Astrocyte (in vitro differentiated cells and primary cell): ENCODE measurements at regions not wholly inside any gene's neighbourhood (a gene's known extent, or its start where the extent isn't known, plus 50 kb on each side); places are given as distances from the start of the nearest gene placed in this dataset.

Experiments
- DNase-seq: peaks from one replicate; pipeline ENCODE4 v3.0.0-alpha.2; 2010; ENCODE audit warnings: low read depth
- FAIRE-seq: peaks from 2 replicates; lab custom pipeline; 2011; peaks lifted over from hg19 to GRCh38; lab: Jason Lieb, UNC
- H2AFZ ChIP-seq: 2 replicates; pipeline ENCODE4 v1.6.0; 2012; ENCODE audit warnings: low read depth, low read length, inconsistent platforms
- H3K27ac ChIP-seq: 2 replicates; pipeline ENCODE4 v1.5.1; 2011; ENCODE audit warnings: low read depth, low read length, inconsistent platforms
- H3K27me3 ChIP-seq: 2 replicates; pipeline ENCODE4 v1.6.0; 2011; ENCODE audit warnings: low read length, inconsistent platforms; ENCODE audit not compliant: insufficient read depth
- H3K36me3 ChIP-seq: 2 replicates; pipeline ENCODE4 v1.5.1; 2011; ENCODE audit warnings: low read length, inconsistent platforms; ENCODE audit not compliant: insufficient read depth
- H3K4me1 ChIP-seq: 2 replicates; pipeline ENCODE4 v1.5.1; 2011; ENCODE audit warnings: low read length, inconsistent platforms; ENCODE audit not compliant: insufficient read depth
- H3K4me2 ChIP-seq: 2 replicates; pipeline ENCODE4 v1.6.0; 2012; ENCODE audit warnings: low read length, inconsistent platforms
- H3K4me3 ChIP-seq: 2 replicates; pipeline ENCODE4 v1.5.1; 2011; ENCODE audit warnings: low read depth, mild to moderate bottlenecking, low read length, inconsistent platforms; ENCODE audit not compliant: insufficient read depth
- H3K79me2 ChIP-seq: 2 replicates; pipeline ENCODE4 v1.6.0; 2012; ENCODE audit warnings: mild to moderate bottlenecking, low read length, inconsistent platforms; ENCODE audit not compliant: insufficient read depth
- H3K9ac ChIP-seq: 2 replicates; pipeline ENCODE4 v1.6.0; 2012; ENCODE audit warnings: mild to moderate bottlenecking, low read length, inconsistent platforms
- H3K9me3 ChIP-seq: 2 replicates; pipeline ENCODE4 v1.5.1; 2012; ENCODE audit warnings: low read depth, mild to moderate bottlenecking, low read length, inconsistent platforms; ENCODE audit not compliant: insufficient read depth
- H4K20me1 ChIP-seq: 2 replicates; pipeline ENCODE4 v1.6.0; 2012; ENCODE audit warnings: low read length, inconsistent platforms; ENCODE audit not compliant: insufficient read depth
- H3K27ac Mint-ChIP-seq: one replicate; pipeline ENCODE4 v1.8.0; 2021; ENCODE audit warnings: mild to moderate bottlenecking, mixed read lengths; ENCODE audit not compliant: unreplicated experiment
- H3K27me3 Mint-ChIP-seq: one replicate; pipeline ENCODE4 v1.8.0; 2021; ENCODE audit warnings: low read depth, mixed read lengths; ENCODE audit not compliant: unreplicated experiment
- H3K36me3 Mint-ChIP-seq: one replicate; pipeline ENCODE4 v1.8.0; 2021; ENCODE audit warnings: low read depth, mixed read lengths; ENCODE audit not compliant: unreplicated experiment
- H3K4me1 Mint-ChIP-seq: one replicate; pipeline ENCODE4 v1.8.0; 2021; ENCODE audit warnings: low read depth, mixed read lengths; ENCODE audit not compliant: unreplicated experiment
- H3K4me3 Mint-ChIP-seq: one replicate; pipeline ENCODE4 v1.8.0; 2021; ENCODE audit warnings: mild to moderate bottlenecking, moderate library complexity, mixed read lengths; ENCODE audit not compliant: unreplicated experiment
- H3K9me3 Mint-ChIP-seq: one replicate; pipeline ENCODE4 v1.8.0; 2021; ENCODE audit warnings: mild to moderate bottlenecking, mixed read lengths; ENCODE audit not compliant: unreplicated experiment
- EZH2 ChIP-seq: IDR thresholded peaks from 2 replicates; pipeline ENCODE4 v1.6.1; 2012; ENCODE audit warnings: mild to moderate bottlenecking, low read length, inconsistent platforms; ENCODE audit not compliant: insufficient read depth
- TF ChIP-seq, protein P1 (sequence below): IDR thresholded peaks from 2 replicates; pipeline ENCODE4 v1.5.1; 2011; ENCODE audit warnings: low read depth, mild to moderate bottlenecking, inconsistent platforms, low read length, moderate library complexity; ENCODE audit not compliant: insufficient read depth

DNA sequence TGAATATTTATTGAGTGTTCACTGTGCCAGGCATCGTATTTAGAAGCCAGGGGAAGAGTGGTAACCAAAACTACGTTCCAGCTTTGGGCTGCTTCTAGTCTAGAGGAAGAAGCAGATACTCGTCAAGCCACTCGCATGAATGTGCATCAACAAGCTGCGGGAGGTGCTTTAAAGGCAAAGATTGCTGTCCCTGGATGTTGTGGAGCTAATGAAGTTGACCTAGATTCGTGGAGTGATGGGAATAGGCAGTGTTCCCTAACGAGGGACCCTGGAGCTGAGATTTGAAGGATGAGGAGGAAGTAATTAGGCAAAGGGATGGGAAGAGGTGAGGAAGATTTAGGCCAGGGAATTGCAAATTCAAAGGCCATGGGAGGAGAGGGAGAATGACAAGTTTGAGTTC lies 118.9 kb downstream of the TMEM170B start:
- TF ChIP-seq EZH2 = no peak
- TF ChIP-seq, protein P1, sequence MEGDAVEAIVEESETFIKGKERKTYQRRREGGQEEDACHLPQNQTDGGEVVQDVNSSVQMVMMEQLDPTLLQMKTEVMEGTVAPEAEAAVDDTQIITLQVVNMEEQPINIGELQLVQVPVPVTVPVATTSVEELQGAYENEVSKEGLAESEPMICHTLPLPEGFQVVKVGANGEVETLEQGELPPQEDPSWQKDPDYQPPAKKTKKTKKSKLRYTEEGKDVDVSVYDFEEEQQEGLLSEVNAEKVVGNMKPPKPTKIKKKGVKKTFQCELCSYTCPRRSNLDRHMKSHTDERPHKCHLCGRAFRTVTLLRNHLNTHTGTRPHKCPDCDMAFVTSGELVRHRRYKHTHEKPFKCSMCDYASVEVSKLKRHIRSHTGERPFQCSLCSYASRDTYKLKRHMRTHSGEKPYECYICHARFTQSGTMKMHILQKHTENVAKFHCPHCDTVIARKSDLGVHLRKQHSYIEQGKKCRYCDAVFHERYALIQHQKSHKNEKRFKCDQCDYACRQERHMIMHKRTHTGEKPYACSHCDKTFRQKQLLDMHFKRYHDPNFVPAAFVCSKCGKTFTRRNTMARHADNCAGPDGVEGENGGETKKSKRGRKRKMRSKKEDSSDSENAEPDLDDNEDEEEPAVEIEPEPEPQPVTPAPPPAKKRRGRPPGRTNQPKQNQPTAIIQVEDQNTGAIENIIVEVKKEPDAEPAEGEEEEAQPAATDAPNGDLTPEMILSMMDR = no peak
- Histone ChIP-seq H3K36me3 (no peaks in the 10 kb centered on the region), H3K79me2 (no peaks in the 10 kb centered on the region), H3K4me2 (no peak overlapping the region), H2AFZ (no peak overlapping the region), H3K9me3 (no peaks in the 10 kb centered on the region), H3K4me1 (peaks cover 34% of the 10 kb centered on the region), H3K4me3 (no peak overlapping the region), H3K9ac (no peak overlapping the region), H4K20me1 (no peaks in the 10 kb centered on the region), H3K27ac (no peak overlapping the region), H3K27me3 (no peaks in the 10 kb centered on the region)
- H3K4me3 Mint-ChIP-seq = no peak overlapping the region
- DNase-seq (no peak), FAIRE-seq (no peak)
- no peaks in the 10 kb centered on the region for H3K36me3 Mint-ChIP-seq
- peaks cover 6% of the 10 kb centered on the region for H3K9me3 Mint-ChIP-seq
- H3K27me3 Mint-ChIP-seq = no peaks in the 10 kb centered on the region
- H3K27ac Mint-ChIP-seq = peak overlapping the region; percentile 34
- H3K4me1 Mint-ChIP-seq = peaks cover 34% of the 10 kb centered on the region

- FAIRE-seq = no peak
These were observed 118.8 kb downstream of the ADTRP start for GRCh38 chr6:11659757-11660156.

GRCh38 chr6:11662323-11662722 lies 116.3 kb downstream of the ADTRP start:
- peaks cover 9% of the 10 kb centered on the region for H3K9me3 Mint-ChIP-seq
- DNase-seq (no peak), FAIRE-seq (no peak)
- H3K36me3 ChIP-seq = no peaks in the 10 kb centered on the region
- H3K79me2 ChIP-seq = no peaks in the 10 kb centered on the region
- H3K27me3 ChIP-seq = no peaks in the 10 kb centered on the region
- no peaks in the 10 kb centered on the region for H3K36me3 Mint-ChIP-seq
- no peak overlapping the region for H3K4me3 ChIP-seq
- no peaks in the 10 kb centered on the region for H3K4me1 Mint-ChIP-seq
- no peaks in the 10 kb centered on the region for H3K27me3 Mint-ChIP-seq
- H4K20me1 ChIP-seq = no peaks in the 10 kb centered on the region
- H3K27ac ChIP-seq = no peak overlapping the region
- no peak overlapping the region for H2AFZ ChIP-seq
- no peaks in the 10 kb centered on the region for H3K9me3 ChIP-seq
- H3K9ac ChIP-seq = no peak overlapping the region
- no peak overlapping the region for H3K27ac Mint-ChIP-seq
- H3K4me1 ChIP-seq = no peaks in the 10 kb centered on the region
- TF ChIP-seq, protein P1 = no peak
- no peak for TF ChIP-seq EZH2
- no peak overlapping the region for H3K4me3 Mint-ChIP-seq
- no peak overlapping the region for H3K4me2 ChIP-seq

More at GRCh38 chr6:11659757-11660156, 118.8 kb downstream of the ADTRP start:
- Histone ChIP-seq H3K36me3 (no peaks in the 10 kb centered on the region), H4K20me1 (no peaks in the 10 kb centered on the region), H2AFZ (no peak overlapping the region), H3K9me3 (no peaks in the 10 kb centered on the region), H3K27me3 (no peaks in the 10 kb centered on the region), H3K79me2 (no peaks in the 10 kb centered on the region), H3K4me1 (peaks cover 11% of the 10 kb centered on the region), H3K27ac (no peak overlapping the region), H3K4me2 (no peak overlapping the region), H3K9ac (no peak overlapping the region), H3K4me3 (no peak overlapping the region)
- H3K27ac Mint-ChIP-seq = no peak overlapping the region
- peaks cover 10% of the 10 kb centered on the region for H3K4me1 Mint-ChIP-seq
- TF ChIP-seq EZH2 = no peak
- TF ChIP-seq, protein P1 = no peak
- H3K27me3 Mint-ChIP-seq = no peaks in the 10 kb centered on the region
- peaks cover 9% of the 10 kb centered on the region for H3K9me3 Mint-ChIP-seq
- DNase-seq = no peak
- no peaks in the 10 kb centered on the region for H3K36me3 Mint-ChIP-seq
- no peak overlapping the region for H3K4me3 Mint-ChIP-seq
